Limb (tissue), 2 donors: ENCODE measurements at regions not wholly inside any gene's neighbourhood (a gene's known extent, or its start where the extent isn't known, plus 50 kb on each side); places are given as distances from the start of the nearest gene placed in this dataset.
"Not testable (repeated sequence)": the region's sequence is repeated elsewhere in the genome, so short reads cannot be mapped to it uniquely, and the experiment has no call there.

Experiments
- DNase-seq, 2 donors: peaks; one replicate each; pipeline ENCODE4 v3.0.0-alpha.2; 2016; ENCODE audit errors: extremely low spot score in 2 of 2

GRCh38 chr11:90701716-90702115, 478.9 kb upstream of the CHORDC1 start:
- DNase-seq, result no peak

GRCh38 chr11:90700789-90701439, 478.1 kb upstream of the CHORDC1 start:
- no peak for DNase-seq

GRCh38 chr11:90699791-90700400, 477.0 kb upstream of the CHORDC1 start:
- no peak for DNase-seq

- DNase-seq, result no peak
Observed at GRCh38 chr11:90698238-90698637, 475.4 kb upstream of the CHORDC1 start.

GRCh38 chr11:90675496-90675895, 452.6 kb upstream of the CHORDC1 start:
- not testable (repeated sequence) for DNase-seq

- DNase-seq, result no peak
Observed at GRCh38 chr11:90669094-90669493, 446.2 kb upstream of the CHORDC1 start.

GRCh38 chr11:90668502-90668901, 445.7 kb upstream of the CHORDC1 start:
- DNase-seq, result no peak

GRCh38 chr11:90661233-90661632, 438.4 kb upstream of the CHORDC1 start:
- DNase-seq, result no peak

GRCh38 chr11:90656171-90656570, 433.3 kb upstream of the CHORDC1 start:
- no peak for DNase-seq

GRCh38 chr11:90650153-90650552, 427.3 kb upstream of the CHORDC1 start:
- no peak for DNase-seq

GRCh38 chr11:90646706-90647105, 423.9 kb upstream of the CHORDC1 start:
- DNase-seq, result no peak

- DNase-seq, result no peak
Observed at GRCh38 chr11:90646266-90646665, 423.4 kb upstream of the CHORDC1 start.

GRCh38 chr11:90639461-90639993, 416.7 kb upstream of the CHORDC1 start:
- peak; percentile 28 to 55 for DNase-seq

- no peak for DNase-seq
Observed at GRCh38 chr11:90635886-90636285, 413.0 kb upstream of the CHORDC1 start.

- DNase-seq, result peak in 1 of 2 donors; percentile 5
Observed at GRCh38 chr11:90635151-90635550, 412.3 kb upstream of the CHORDC1 start.

GRCh38 chr11:90630176-90630575, 407.3 kb upstream of the CHORDC1 start:
- no peak for DNase-seq

- DNase-seq, result no peak
Observed at GRCh38 chr11:90629229-90629806, 406.5 kb upstream of the CHORDC1 start.

- no peak for DNase-seq
Observed at GRCh38 chr11:90614318-90614717, 391.5 kb upstream of the CHORDC1 start.

GRCh38 chr11:90613037-90613436, 390.2 kb upstream of the CHORDC1 start:
- not testable (repeated sequence) for DNase-seq

- no peak for DNase-seq
Observed at GRCh38 chr11:90606721-90607120, 383.9 kb upstream of the CHORDC1 start.

- DNase-seq, result no peak
Observed at GRCh38 chr11:90601261-90601660, 378.4 kb upstream of the CHORDC1 start.

GRCh38 chr11:90594658-90595057, 371.8 kb upstream of the CHORDC1 start:
- peak in 1 of 2 donors; percentile 20 for DNase-seq

GRCh38 chr11:90593099-90593498, 370.2 kb upstream of the CHORDC1 start:
- no peak for DNase-seq
